ENCODE measurements at regions not wholly inside any gene's neighbourhood (a gene's known extent, or its start where the extent isn't known, plus 50 kb on each side); places are given as distances from the start of the nearest gene placed in this dataset.

DNA sequence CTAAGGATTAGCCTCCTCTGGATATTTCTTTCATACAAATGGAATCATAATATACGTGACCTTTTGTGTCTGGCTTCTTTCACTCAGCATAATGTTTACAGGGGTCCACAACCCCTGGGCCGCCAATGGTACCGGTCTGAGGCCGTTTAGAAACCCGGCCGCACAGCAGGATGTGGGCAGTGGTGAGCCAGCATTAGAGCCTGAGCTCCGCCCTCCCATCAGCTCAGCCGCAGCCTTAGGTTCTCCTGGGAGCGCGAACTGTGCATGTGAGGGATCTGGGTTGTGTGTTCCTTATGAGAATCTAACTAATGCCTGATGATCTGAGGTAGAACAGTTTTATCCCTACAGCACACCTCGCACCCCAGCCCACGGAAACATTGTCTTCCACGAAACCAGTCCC is 229.7 kb downstream of the ICE1 start:
- DNase-seq, result no peak

DNA sequence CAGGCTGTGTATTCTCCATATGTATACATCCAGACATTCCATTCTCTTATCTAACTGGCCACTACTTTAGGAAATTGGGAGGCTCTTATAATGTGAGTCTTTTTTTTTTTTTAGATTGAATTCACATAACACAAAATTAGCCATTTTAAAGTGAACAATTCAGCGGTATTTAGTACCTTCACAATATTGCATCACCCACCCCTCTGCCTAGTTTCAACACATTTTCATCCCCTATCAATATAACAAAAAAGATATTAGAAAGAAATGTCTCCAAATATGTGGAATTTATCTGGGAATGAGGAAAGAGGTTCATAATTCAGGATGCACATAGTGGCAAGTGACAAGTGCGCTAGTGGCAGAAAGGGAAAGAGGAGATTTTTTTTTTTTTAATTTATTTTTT is 228.5 kb downstream of the ICE1 start:
- DNase-seq, result no peak

DNA sequence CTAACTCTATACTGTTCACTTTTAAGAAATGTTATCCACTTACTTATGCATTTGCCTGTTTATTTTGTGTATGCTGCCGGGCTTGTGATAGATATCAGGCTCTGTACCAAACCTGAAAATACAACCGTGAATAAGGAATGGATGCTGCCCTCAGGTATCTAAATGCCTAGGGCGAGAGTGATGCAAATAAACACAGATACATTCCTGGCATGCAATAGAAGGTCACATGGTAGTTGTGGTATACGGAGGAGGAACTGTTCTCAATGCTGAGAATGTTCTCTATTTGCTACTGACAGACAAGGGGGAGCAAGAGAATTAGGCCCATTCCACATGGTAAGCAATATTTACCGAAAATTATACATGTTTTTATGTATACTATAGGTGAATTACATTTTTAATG is 227.8 kb downstream of the ICE1 start:
- peak; percentile 22 for DNase-seq

GRCh38 chr5:5649641-5650040 is 227.2 kb downstream of the ICE1 start:
- peak; percentile 16 for DNase-seq

DNA sequence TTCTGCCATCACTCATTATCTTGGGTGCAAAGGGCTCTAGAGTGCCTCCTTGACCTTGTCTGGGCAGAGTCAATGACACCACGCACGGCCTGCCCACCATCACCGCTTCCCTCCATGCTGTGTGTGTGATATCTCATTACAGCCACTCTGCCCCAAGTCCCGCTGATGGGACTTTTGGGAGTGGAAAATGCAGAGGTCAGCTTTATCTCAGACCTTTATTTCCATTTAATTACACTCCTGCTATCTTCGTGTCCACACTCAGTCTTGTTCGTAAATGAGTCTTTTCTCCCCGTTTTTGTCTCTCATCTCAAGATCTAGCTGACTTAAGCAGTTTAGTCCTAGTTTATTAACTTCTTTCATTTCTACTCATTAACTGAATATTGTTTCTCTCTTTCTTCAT is 226.2 kb downstream of the ICE1 start:
- no peak for DNase-seq

GRCh38 chr5:5645891-5646290 is 223.4 kb downstream of the ICE1 start:
- DNase-seq, result no peak

GRCh38 chr5:5645198-5645597 is 222.7 kb downstream of the ICE1 start:
- DNase-seq, result no peak

GRCh38 chr5:5644249-5644648 is 221.8 kb downstream of the ICE1 start:
- DNase-seq, result no peak

- DNase-seq, result no peak
These were observed 221.0 kb downstream of the ICE1 start for GRCh38 chr5:5643481-5643880.

- no peak for DNase-seq
These were observed 215.7 kb downstream of the ICE1 start for GRCh38 chr5:5638211-5638610.

GRCh38 chr5:5637173-5637572 is 214.7 kb downstream of the ICE1 start:
- DNase-seq, result no peak

- DNase-seq, result no peak
These were observed 212.3 kb downstream of the ICE1 start for GRCh38 chr5:5634817-5635216.

- no peak for DNase-seq
These were observed 211.1 kb downstream of the ICE1 start for GRCh38 chr5:5633579-5633978.

DNA sequence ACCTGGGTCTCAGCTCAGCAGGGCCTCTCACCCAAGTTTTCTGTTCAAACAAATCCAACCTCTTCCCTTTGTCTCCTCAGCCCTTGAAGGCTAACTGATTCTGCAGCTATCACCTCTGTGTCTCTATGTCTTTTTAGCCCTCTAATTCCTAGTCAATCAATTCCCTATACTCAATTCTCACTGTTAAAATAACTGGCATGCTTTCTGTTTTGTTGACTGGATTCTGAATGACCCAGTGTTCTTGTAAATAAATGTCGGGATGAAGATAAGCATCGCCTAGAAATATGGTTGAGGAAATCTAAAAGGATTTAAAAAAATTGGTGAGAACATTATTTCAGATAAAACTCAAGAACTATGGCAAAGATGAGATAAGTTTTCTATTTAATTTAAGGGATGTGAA is 210.2 kb downstream of the ICE1 start:
- no peak for DNase-seq

DNA sequence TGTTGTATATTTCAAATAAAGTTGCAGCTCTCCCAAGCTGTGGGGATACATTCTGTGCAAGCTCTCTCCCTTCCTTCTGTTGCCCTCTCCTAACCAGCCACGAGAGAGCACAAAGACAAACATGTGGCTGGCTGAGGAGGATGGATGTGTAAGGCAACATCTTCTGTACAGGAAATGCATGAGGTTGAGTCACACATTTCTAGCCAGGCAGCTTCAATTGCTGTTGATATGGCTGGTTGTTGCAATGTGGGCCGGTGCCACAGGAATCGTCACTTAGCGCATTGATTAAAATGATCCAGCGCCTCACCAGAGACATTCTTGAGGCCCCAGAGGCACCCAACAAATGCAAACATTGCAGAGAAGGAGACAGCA is 207.1 kb downstream of the ICE1 start:
- no peak for DNase-seq

- no peak for DNase-seq
These were observed 206.6 kb downstream of the ICE1 start for GRCh38 chr5:5628866-5629606.

DNA sequence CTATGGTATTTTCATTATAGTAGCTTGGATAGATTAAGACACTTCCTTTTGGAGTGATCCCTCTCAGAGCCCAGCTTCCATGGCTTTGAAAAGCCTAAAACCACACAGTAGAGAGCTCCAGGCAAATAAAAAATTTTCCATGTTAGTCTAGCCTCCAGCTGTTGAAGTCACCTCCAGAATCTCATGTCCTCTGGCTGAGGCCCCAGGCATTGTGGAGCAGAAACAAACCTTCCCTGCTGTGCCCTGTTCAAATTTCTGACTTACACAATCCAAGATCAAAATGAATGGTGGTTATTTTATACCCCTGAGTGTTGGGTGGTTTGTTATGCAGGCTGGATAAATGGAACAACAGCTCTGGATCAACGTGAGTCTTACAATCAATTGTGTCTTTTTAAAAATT is 203.9 kb downstream of the ICE1 start:
- DNase-seq, result no peak

- DNase-seq, result no peak
These were observed 203.0 kb downstream of the ICE1 start for GRCh38 chr5:5625491-5625890.

- DNase-seq, result no peak
These were observed 200.9 kb downstream of the ICE1 start for GRCh38 chr5:5623397-5623796.

DNA sequence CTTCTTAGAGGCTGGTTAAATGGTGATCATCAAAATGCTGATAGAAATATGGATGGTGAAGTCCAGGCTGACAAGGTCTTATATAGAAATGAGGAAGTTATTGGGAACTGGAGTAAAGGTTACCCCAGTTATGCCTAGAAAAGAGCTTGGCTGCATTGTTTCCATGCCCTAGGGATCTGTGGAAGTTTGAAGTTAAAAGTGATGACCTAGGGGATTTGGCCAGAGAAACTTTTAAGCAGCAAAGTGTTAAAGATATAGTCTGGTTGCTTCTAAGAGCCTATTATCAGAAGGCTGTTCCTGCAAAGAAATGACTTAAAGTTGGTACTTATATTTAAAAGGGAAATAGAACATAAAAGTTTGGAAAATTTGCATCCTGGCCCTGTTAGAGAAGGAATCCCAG is 200.3 kb downstream of the ICE1 start:
- no peak for DNase-seq

DNA sequence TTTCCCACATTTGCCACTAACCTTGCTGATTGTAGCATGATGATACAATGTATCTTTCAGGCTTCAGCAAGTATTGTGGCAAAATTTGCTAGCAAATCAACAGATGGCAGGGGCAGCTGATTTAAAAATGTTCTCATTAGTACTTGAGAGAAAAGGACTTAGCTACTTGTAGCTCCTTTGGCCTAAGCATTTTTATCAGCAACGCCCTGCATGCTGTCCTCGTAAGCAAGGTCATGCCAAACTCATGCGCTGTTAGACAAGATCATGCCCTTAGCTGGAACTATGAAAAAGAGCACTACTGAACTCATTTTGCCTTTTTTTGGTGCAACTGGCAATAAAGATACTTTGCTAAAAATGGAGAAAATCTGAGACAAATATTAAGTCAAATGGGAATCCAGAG is 197.1 kb downstream of the ICE1 start:
- DNase-seq, result no peak

DNA sequence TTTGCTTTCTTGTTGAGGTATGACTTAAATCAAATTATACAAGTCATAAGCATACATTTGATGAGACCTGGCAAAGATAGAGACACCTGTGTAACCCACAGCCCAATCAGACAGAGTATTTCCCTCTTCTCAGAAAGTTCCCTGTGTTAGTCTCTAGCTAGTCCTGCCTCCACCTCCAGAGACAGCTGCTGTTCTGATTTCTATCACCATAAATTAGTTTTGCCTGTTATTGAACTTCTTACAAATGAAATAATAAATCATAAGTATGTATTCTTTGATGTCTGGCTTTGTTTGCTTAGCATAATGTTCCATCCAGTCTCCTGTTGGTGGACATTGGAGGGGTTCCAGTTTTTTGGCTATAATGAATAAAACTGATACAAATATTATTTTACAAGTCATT is 194.5 kb downstream of the ICE1 start:
- no peak for DNase-seq

GRCh38 chr5:5616247-5616895 is 193.9 kb downstream of the ICE1 start:
- no peak for DNase-seq

- DNase-seq, result no peak
These were observed 193.1 kb downstream of the ICE1 start for GRCh38 chr5:5615569-5615968.

Data from NCI-H526 treated with DMSO at 0.1 percent for 48 hours (cell line).